HFFc6 (cell line): ENCODE measurements at regions not wholly inside any gene's neighbourhood (a gene's known extent, or its start where the extent isn't known, plus 50 kb on each side); places are given as distances from the start of the nearest gene placed in this dataset.
A peak's percentile ranks its signal among the peaks of the same experiment; 100 is the strongest.
"Not testable (repeated sequence)": the region's sequence is repeated elsewhere in the genome, so short reads cannot be mapped to it uniquely, and the experiment has no call there.

Source experiments
- DNase-seq: peaks from one replicate; pipeline ENCODE4 v3.0.0-alpha.2; 2018
- H3K27ac Mint-ChIP-seq: 2 replicates; pipeline ENCODE4 v1.8.0; 2020; ENCODE audit warnings: mild to moderate bottlenecking, mixed read lengths
- H3K27me3 Mint-ChIP-seq: 2 replicates; pipeline ENCODE4 v1.8.0; 2021; ENCODE audit warnings: mild to moderate bottlenecking, moderate library complexity, mixed read lengths; ENCODE audit not compliant: insufficient read depth
- H3K36me3 Mint-ChIP-seq: 2 replicates; pipeline ENCODE4 v1.8.0; 2021; ENCODE audit warnings: low read depth, mixed read lengths
- H3K4me1 Mint-ChIP-seq: 2 replicates; pipeline ENCODE4 v1.8.0; 2020; ENCODE audit warnings: low read depth, mixed read lengths
- H3K4me3 Mint-ChIP-seq: 2 replicates; pipeline ENCODE4 v1.8.0; 2020; ENCODE audit warnings: mild to moderate bottlenecking, moderate library complexity, mixed read lengths
- H3K9me3 Mint-ChIP-seq: 2 replicates; pipeline ENCODE4 v1.8.0; 2020; ENCODE audit warnings: mild to moderate bottlenecking, mixed read lengths
- TF ChIP-seq, protein P1 (sequence below): fragments of 200-600 bp; sonication (generic); IDR thresholded peaks from 2 replicates; pipeline ENCODE4 v1.5.0; 2021; ENCODE audit warnings: antibody characterized with exemption, mild to moderate bottlenecking

DNA sequence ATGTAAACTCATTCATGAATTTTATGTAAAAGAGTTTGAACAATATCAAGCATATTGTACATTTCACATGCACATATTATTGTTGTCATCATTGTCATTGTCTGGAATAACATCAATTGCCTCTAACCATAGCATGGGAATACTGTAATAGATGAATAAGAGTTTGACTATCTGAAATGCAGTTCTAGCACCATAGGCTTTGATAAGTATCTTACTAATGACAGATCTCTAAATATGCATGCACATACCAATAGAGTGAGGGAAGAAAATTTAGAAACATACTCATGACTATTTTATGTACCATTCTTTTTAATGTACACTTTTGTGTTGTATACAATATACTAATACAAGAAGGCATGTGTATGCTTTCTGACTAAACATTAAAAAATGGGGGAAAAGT is 161.6 kb upstream of the SPRY1 start:
- peak; percentile 37 for DNase-seq
- H3K9me3 Mint-ChIP-seq, result no peaks in the 10 kb centered on the region
- TF ChIP-seq, protein P1, sequence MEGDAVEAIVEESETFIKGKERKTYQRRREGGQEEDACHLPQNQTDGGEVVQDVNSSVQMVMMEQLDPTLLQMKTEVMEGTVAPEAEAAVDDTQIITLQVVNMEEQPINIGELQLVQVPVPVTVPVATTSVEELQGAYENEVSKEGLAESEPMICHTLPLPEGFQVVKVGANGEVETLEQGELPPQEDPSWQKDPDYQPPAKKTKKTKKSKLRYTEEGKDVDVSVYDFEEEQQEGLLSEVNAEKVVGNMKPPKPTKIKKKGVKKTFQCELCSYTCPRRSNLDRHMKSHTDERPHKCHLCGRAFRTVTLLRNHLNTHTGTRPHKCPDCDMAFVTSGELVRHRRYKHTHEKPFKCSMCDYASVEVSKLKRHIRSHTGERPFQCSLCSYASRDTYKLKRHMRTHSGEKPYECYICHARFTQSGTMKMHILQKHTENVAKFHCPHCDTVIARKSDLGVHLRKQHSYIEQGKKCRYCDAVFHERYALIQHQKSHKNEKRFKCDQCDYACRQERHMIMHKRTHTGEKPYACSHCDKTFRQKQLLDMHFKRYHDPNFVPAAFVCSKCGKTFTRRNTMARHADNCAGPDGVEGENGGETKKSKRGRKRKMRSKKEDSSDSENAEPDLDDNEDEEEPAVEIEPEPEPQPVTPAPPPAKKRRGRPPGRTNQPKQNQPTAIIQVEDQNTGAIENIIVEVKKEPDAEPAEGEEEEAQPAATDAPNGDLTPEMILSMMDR, result no peak
- no peaks in the 10 kb centered on the region for H3K27me3 Mint-ChIP-seq
- peak overlapping the region; percentile 59 for H3K27ac Mint-ChIP-seq
- 0 out of 2 replicates have a peak, but pooled peaks cover 5% of the 10 kb centered on the region for H3K36me3 Mint-ChIP-seq
- H3K4me1 Mint-ChIP-seq, result peaks cover 73% of the 10 kb centered on the region
- peak overlapping the region; percentile 40 for H3K4me3 Mint-ChIP-seq

DNA sequence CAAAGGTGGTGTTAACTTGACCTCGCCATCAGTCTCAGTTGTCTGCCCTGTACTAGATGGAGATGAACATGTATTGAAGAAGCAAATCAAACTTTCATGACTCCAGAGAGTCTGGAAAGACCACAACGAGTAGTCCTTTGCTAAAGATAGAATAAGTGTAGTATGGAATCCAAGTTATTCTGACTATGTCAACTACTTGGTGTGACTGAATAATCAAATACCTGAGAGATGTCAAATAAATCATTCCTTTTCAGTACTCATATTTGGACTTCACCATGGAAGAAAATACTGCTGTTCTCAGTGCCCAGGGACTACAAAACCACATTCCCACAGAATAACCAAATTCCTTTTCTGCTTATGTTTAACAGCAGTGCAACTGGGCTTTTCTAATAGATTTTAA is 161.2 kb upstream of the SPRY1 start:
- DNase-seq, result peak; percentile 61
- H3K9me3 Mint-ChIP-seq, result no peaks in the 10 kb centered on the region
- H3K4me1 Mint-ChIP-seq, result peaks cover 68% of the 10 kb centered on the region
- H3K36me3 Mint-ChIP-seq, result peaks cover 8% of the 10 kb centered on the region
- no peaks in the 10 kb centered on the region for H3K27me3 Mint-ChIP-seq
- H3K4me3 Mint-ChIP-seq, result peak overlapping the region; percentile 9; the same call in 1 of the 2 replicates
- H3K27ac Mint-ChIP-seq, result peak overlapping the region; percentile 59
- TF ChIP-seq, protein P1, result no peak

DNA sequence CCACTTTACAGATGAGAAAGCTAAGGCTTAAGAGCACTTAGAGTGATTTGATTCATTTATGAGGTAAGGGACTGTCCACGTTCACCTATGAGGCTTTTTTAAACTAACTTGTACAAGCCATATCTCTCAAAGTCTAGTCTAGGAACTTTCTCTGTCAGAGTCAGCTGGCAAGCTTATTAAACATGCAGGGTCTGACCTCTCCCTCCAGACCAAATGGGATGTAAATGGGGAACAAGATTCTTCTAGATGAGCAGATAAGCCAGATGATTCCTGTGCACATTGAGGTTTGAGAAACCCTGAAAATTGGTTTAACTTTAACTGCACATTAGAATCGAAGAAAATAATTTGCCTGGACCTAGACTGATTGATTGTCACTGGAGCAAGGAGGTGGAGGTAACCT is 160.0 kb upstream of the SPRY1 start:
- DNase-seq, result no peak
- Mint-ChIP-seq H3K4me3 (no peak overlapping the region), H3K4me1 (peaks cover 56% of the 10 kb centered on the region), H3K9me3 (no peaks in the 10 kb centered on the region; the same call in 1 of the 2 replicates), H3K36me3 (peaks cover 16% of the 10 kb centered on the region), H3K27me3 (no peaks in the 10 kb centered on the region), H3K27ac (no peak overlapping the region; the same call in 1 of the 2 replicates)
- TF ChIP-seq, protein P1, result no peak

DNA sequence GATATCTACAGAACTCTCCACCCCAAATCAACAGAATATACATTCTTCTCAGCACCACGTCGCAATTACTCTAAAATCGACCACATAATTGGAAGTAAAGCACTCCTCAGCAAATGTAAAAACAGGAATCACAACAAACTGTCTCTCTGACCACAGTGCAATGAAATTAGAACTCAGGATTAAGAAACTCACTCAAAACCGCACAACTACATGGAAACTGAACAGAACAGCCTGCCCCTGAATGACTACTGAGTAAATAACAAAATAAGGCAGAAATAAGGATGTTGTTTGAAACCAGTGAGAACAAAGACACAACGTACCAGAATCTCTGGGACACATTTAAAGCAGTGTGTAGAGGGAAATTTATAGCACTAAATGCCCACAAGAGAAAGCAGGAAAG is 156.3 kb upstream of the SPRY1 start:
- peaks cover 30% of the 10 kb centered on the region for H3K4me1 Mint-ChIP-seq
- DNase-seq, H3K4me3 Mint-ChIP-seq, H3K27ac Mint-ChIP-seq, H3K27me3 Mint-ChIP-seq: not testable (repeated sequence)
- peaks cover 21% of the 10 kb centered on the region for H3K36me3 Mint-ChIP-seq
- H3K9me3 Mint-ChIP-seq, result peaks cover 15% of the 10 kb centered on the region; the same call in 1 of the 2 replicates

- not testable (repeated sequence) for DNase-seq, H3K4me3 Mint-ChIP-seq, H3K27ac Mint-ChIP-seq, H3K27me3 Mint-ChIP-seq
- peaks cover 15% of the 10 kb centered on the region; the same call in 1 of the 2 replicates for H3K9me3 Mint-ChIP-seq
- peaks cover 17% of the 10 kb centered on the region for H3K4me1 Mint-ChIP-seq
- H3K36me3 Mint-ChIP-seq, result peaks cover 21% of the 10 kb centered on the region
Observed at GRCh38 chr4:123243220-123243619, 153.4 kb upstream of the SPRY1 start.

DNA sequence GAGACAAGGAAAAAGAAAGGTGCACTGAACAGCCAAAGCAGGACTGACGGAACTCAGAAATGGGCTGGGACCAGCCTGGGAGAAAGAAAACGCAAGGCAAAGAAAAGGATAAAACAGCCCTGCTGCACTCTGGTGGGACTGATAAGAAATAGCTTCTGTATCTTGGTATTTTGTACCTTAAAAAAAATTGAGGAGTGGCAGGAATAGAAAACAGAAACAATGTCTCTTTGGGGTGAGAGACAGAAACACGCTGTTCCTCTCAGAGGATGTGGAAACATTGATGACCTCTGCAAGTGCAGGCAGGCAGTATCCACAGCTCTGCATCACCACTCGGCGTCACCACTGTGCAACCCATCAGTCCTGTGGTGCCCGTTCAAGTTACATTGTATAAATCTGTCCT is 152.5 kb upstream of the SPRY1 start:
- no peak for DNase-seq
- Mint-ChIP-seq H3K36me3 (peaks cover 16% of the 10 kb centered on the region), H3K4me1 (peaks cover 21% of the 10 kb centered on the region), H3K27me3 (no peaks in the 10 kb centered on the region), H3K4me3 (no peak overlapping the region), H3K27ac (no peak overlapping the region), H3K9me3 (peaks cover 15% of the 10 kb centered on the region; the same call in 1 of the 2 replicates)
- TF ChIP-seq, protein P1, result peak; percentile 38; the same call in 1 of the 2 replicates

DNA sequence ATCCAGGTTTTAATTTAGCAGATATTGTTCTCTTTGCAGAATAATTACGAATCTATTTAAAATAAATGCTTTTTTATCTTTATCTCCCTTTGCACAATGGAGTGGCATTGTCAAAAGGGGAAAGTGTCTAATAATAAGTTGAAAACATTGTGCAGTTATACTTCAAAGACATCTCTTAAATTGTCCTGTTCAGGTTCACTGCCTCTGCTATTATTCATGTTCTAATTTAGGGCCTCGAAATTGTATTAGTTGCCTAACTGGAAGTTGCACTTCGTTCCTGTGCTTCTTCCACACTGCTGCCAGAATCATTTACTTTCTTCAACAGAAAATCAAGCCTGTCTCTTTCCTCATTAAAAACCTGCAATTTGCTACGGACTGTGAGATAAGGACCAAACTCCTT is 150.5 kb upstream of the SPRY1 start:
- Mint-ChIP-seq H3K27ac (no peak overlapping the region), H3K4me3 (no peak overlapping the region), H3K27me3 (no peaks in the 10 kb centered on the region), H3K9me3 (peaks cover 15% of the 10 kb centered on the region; the same call in 1 of the 2 replicates), H3K36me3 (peaks cover 11% of the 10 kb centered on the region), H3K4me1 (peaks cover 30% of the 10 kb centered on the region)
- DNase-seq, result no peak
- TF ChIP-seq, protein P1, result no peak
